ENCODE measurements at regions not wholly inside any gene's neighbourhood (a gene's known extent, or its start where the extent isn't known, plus 50 kb on each side); places are given as distances from the start of the nearest gene placed in this dataset.
"Not testable (repeated sequence)": the region's sequence is repeated elsewhere in the genome, so short reads cannot be mapped to it uniquely, and the experiment has no call there.

DNA sequence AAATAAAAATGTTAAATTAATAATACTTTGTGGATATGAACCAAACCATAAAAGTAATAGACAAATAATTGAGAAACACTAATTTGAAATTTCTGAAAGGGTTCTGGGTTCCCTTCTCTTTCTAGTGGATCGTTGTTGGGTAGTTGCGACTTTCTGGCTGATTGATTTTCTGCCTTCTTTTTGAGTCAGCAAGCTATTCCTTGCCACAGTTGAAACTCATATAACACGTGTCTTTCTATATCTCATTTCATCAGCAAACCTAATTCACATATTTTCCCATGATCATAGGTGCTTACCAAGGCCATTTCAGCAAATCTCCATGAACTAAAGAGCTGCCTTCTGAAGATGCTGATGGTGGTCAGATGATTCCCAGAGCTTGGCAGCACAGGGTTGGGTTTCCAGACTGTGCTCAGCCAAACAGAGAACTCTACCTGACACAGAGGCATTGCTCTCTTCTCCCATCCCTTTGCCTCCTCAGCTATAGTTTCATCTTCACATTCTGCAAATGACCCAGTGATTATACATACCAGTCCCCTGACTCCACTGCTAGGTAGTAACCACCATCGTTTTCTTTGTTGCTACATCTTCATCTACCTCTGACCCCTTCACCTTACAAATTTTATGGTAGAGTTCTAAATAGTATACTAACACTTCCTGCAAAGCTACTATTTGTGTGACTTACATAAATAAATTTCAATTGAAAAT, 383.9 kb upstream of the DPH6 start:
- DNase-seq = no peak

DNA sequence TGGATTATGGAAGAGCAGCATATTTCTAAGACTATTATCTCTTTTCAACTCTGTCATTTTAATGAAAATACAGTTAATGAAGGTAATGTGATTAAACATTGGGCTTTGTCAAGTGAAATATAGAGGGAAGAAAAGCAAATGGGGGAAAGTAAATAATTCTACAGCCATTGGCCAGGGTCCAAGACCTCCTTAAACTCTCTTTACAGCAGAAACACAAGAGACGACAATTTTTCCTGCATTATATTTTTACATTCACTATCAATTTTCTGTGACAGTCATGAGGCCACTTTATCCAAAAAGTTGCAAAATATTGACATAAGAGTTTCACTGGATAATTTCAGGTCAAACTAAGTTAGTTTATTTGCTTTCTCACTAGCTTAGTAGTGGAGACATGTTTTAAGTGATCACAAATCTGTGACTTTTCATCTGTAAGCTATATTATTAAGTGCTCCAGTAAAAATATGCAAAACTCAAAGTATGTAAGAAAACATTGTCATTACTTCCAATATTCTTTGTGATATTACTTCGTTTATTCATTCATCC, 385.9 kb upstream of the DPH6 start:
- no peak for DNase-seq

DNA sequence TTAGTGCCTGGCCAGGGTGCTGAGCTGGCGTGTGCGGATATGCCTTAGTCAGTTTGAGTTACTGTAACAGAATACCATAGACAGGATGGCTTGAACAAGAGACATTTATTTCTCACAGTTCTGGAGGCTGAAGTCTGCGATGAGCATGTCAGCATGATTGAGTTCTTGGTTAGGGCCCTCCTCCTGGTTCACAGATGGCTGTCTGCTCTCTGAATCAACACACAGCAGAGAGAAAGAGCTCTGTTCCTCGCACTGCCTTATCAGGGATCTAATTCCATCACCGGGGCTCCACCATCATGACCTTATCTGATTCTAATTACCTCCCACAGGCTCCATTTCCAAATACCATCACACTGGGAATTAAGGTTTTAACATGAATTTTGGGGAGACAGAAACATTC, 386.6 kb upstream of the DPH6 start:
- no peak for DNase-seq

DNA sequence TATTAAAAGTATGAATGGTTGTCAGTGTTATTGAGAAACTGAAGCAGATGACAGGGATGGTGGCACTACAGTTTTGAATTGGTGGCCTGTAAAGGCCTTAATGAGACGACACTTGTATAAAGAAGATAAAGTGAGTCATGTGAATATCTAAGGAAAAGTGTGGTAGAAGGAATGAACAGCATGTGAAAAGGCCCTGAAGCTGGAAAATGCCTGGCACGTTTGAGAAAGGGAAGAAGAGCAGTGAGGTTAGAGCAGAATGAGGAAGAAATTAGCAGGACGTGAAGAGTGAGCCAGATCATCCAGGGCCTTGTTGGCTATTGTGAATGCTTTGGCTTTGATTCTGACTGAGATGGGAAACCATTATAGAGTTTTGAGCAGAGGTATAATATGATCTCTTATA, 387.6 kb upstream of the DPH6 start:
- no peak for DNase-seq

DNA sequence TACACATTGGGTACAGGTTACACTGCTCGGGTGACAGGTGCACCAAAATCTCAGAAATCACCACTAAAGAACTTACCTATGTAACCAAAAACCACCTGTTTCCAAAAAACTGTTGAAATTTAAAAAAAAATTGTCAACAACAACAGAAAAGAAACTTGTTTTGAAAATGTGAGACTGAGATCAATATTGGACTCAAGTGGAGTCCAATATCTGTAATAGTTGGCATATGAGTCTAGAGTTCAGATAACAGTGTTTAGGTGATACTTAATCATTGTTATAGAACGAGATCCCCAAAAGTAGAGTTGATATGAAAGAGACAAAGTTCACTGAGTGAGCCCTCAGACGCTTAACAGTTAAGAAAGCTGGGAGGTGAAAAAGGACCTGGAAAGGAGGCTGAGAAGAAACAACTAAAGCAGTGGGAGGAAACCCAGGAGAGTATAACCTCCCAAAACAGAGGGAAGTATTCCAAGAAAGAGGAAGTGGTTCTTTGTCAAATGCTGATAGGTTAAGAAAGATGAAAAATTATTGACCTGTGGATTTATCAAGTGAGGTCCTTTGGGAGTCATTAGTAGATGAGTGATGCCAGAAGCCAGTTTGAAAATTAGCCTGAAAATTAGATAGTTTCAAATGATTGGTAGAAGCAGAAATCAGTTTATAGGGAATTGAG, 388.6 kb upstream of the DPH6 start:
- DNase-seq = no peak

DNA sequence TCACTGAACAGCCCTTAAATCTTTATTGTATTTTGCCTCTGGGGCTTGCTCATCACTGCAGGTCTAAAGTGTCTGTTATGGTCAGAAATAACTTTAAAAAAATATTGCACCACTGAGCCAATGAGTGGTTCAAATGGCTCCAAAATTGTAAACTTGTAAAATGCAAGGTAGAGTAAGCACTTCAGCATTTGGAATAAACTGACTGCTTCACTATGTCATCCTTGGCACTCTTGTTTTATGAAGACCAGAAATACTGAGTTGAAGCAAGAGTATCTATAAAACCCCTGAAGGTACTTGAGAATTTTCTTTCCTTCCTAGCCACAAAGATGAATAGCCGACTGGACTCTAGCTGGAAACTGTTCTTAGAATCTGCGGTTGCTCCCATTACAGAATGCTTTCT, 390.3 kb upstream of the DPH6 start:
- no peak for DNase-seq

DNA sequence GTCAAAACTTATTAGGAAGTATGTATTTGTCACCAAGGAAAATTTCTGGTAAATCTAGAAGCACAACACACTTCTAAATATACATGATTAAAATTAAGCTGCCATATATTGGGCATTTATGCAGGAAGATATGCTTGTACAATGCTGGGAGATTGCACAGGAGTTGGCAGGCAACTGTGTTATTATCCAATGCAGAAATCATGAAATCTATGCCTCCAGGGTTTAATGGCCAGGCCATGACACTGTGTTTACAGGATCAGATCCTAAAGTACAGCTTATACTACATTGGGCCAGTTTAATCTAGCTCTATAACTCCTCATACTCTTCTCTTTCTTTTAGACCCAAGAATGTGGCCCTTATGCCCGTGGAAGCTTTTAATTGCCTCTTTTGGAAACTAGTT, 391.4 kb upstream of the DPH6 start:
- no peak for DNase-seq

DNA sequence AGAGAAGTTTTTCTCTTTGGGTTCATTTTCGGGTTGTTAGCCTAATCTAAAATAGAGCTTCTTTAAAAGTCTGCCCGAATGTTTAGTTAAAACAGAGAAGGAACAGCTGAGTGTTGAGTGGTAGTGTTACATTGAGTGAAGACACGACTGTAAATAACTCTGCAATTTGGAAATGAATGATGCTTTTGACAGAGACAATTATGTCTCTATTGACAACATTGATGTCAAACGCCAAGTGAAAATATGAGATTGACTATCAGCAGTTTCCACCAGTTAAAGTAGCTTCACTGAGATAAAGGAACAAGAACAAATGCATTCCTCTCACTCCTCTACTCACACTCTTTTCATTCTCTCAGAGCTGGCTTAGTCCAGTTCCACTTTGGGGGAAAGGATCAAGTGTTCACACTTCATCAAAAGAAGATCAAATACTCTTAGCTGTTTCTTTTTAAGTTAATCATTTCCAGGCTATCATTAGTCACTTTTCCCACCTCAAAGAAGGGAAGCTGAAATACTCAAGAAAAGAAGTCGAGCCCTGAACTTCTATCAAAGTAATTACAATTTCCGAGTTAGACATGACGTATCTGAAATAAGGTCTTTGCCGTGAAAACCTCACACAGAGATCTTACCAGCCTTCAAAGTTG, 399.1 kb upstream of the DPH6 start:
- DNase-seq = no peak

DNA sequence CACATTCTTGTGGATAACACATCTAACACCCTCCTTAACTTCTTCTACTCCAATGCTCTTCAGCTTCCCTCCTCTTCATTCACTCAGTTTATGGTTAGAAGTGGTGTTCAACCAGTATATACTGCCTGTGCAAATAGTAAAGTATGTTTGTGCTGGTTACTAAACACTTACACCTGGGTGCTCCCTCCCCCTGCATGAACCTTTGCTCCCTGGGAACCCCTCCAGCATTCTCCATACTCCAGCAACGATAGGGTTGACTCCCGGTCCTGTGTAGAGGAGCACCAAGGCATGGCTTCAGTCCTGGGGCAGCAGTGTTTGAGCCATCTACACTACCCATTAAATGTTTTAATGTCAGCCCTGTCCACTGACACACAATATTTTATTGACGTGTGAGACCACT, 407.5 kb upstream of the DPH6 start:
- DNase-seq = no peak

DNA sequence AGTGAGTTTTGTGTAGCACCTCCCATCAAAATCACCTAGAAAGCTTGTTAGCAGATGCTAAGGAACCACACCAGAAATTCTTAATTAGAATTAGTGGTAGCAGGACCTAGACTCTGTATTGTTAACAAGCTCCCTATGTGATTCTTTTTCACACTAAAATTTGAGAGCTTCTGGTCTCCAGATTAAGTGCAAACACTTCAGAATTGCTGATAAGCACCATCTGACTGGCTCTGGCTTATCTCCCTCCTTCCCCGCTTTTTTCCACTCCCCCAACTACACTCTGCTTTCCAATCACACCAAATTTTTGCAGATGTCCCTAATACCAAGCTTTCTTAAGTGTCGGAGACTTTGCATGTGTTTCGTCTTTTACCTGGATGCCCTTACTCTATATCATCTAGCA, 410.1 kb upstream of the DPH6 start:
- DNase-seq = no peak

DNA sequence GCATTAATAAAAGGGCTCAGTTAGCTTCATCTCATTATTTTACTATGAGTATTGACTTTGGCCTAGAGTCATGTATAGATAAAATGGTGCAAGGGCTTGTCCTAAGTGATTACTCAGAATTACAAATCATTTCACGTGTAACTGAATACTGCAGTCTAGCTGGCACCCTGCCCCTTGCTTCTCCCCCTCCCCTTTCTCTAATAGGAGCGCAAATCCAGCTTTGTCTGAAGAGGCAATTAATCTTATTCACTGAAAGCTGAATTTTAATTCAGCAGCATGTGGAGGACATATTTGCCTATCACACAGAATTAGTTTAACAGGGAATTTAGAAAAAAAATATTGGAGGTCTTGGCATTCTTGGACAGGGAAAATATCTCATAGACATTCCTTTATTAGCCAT, 412.1 kb upstream of the DPH6 start:
- no peak for DNase-seq

DNA sequence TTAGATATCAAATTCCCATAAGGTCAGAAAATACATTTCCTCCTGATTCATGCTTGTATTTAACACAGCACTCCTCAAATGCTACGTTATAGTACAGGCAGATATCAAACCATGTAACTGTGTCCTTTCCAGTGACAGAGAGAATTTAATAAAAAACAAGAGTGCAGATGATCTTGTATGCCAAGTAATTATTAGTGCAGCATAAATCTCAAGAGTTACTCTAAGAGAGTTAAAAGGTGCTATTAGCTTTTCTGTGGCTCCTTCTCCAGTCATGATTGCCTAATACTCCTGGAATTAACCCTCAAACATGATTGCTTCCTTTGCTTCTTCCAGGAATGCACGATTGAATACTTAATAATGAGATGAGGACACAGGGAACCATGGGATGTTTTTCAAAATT, 413.0 kb upstream of the DPH6 start:
- no peak for DNase-seq

DNA sequence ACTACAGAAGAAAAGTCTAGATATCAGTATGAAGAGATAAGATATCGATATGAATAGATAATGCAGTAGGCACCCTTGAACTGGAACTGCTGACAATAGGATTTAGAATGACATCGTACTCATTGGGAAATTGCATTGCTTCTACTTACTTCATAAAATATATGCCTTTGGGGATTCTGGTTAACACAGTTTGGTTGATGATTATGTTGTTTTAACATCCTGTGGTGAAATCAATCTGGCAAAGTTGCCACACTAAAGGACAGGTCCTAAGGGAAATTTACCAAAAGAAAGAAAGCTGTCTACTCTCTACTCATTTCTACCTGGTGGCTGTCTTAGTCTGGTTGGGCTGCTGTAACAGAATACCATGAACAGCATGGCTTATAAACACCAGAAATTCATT, 417.4 kb upstream of the DPH6 start:
- no peak for DNase-seq

DNA sequence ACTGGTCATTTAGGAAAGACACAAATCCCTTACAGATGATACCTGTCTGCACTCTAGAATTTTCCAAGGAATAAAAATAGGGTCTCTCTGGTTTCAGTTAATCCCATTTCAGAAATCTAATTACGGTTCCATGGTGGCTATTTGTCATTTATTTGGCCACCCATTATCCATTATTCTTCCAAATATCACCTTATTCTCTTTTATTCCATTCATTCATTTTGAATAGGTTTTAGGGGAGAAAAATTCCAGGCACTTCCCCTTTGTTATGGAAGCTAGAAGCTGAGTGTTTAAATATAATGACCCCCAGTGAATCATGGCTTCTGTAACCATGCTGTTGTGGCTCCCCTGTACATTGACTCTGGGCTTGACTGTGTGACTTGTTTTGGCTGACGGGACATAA, 420.8 kb upstream of the DPH6 start:
- no peak for DNase-seq

DNA sequence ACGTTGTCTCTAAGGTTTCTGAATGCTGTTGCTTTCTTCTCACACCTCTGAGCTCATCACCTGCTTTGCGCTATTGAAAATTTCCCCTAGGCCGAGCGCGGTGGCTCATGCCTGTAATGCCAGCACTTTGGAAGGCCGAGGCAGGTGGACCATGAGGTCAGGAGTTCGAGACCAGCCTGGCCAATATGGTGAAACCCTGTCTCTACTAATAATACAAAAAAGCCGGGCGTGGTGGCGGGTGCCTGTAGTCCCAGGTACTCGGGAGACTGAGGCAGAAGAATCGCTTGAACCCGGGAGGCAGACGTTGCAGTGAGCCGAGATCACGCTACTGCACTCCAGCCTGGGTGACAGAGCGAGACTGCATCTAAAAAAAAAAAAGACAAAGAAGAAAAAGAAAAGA, 422.0 kb upstream of the DPH6 start:
- DNase-seq = not testable (repeated sequence)

DNA sequence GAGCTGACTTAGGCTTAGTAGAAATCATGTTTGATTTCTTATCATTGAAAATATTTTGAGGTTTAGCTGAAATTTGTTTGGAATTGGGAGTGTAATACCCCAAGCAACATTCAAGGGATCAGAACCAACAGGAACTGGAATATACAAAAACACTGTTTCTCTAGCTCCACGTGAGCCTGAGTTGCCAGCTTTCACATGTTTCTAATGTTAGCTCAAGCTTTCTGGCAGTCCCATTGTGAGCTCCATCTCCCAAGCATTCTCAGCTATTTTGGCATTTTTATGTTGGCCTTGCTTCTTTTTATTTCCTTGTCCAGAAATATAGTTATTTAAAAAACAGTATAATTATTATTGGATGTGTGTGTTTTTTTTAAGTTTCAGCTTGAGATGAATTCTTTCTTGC, 427.1 kb upstream of the DPH6 start:
- DNase-seq = no peak

DNA sequence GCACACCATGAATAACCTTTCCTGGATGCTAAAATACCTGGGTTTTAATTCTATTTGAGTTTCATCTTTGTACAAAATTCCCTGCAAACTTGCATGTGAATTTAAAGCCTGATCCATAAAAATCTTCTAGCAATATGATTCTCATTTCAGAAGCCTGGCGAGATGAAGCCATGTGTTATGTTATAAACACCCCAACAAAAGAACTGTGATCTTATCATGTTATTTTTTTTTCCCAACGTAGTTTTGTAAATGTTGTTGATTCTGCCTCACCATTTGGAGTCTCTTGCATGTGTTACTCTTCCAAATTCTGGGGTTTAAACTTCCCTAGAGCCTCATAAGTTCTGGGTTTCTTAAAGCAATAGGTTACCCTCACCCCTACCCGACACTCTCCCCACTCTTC, 428.1 kb upstream of the DPH6 start:
- DNase-seq = no peak

DNA sequence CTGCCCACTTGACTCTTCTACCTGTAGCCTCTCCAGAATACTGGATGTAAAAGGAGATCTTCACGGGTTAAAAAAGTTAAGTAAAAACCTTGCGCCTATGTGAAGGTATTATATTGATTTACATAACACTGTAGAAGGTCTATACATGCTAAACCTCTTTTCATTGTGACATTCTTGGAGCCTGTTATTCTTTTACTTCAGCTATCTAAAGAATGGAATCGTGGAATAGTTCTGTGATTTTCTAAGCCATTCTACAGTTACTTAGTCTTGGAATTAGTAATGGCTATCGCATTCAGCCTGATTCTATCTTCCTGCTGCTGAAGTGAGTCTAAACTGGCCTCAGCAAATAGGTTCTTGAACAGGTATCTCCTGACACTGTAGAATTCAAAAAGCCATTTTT, 430.0 kb upstream of the DPH6 start:
- DNase-seq = no peak

DNA sequence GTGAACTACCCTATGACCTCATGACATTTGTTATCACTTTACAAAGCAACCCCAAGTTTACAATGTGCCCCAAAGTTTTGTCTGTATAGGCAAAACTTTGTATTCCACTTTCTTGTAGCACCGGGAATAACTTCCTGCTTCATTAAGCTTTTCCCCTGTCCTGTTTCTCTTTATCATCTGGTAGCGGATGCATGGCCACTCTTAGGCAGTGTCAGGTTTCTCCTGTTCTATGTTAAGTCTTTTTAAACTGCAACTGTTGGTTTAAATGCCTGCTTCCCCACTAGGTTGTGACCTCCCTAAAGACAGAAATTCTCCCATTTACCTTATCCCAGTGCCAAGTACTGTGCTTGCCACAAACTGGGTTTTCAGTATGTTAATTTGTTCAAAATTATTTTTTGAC, 433.6 kb upstream of the DPH6 start:
- DNase-seq = no peak

DNA sequence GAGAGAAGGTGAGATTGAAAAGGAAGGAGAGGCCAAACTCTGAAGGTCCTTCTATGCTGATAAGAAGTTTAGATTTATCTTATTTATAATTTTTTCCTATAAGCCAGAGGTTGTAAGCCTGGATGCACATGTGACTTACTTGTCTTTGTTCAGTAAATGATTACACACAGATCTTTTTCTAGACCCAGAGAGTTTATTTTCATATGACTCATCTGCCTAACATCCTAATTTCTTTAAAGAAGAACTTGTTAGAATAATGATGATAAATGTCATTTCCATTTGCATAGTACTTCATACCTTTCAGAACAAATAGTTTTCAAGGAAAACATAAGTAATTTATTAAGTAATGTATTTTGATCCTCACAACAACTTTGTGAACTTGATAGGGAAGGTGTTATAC, 434.8 kb upstream of the DPH6 start:
- no peak for DNase-seq

DNA sequence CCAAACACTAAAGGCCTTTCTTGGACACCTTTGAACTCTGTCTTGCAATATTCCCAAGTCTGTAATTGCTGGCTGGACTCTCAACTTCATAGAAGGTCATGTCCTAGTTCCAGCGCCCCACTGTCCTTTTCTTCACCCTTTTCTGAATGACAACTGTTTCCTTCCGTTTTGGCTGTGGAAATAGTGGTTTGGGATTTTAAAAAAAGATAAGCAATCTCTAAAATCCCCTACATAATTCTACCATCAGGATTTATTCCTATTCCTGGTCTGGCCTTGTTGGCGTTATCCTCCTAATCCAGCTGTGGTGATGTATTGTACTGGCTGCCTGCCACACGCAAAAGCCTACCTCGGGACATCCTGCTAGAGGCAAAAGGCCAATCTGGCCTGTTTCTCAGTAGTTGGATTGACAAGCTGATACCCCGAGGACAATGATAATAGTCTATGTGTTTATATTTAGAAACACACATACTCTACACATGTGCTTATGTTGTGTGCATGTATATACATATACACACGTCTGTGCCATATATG, 440.3 kb upstream of the DPH6 start:
- peak; percentile 50 for DNase-seq

DNA sequence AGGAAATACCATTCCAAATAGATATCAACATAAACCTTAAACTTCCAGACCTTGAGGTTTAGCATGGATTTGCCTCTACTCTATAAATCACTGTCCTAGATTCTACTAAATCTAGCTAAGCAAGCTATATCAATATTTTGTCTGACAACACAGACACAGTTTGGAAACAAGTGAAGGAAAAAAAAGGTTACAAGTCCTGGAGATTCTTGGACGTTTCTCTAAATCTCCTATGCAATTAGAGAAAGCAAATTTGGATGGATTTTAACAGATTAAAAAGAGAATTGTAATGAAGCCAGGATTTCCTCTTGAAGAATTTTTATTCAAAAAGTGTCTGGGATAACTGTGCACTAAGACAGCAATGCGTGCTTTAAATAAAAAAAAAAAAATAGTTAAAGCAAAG, 441.1 kb upstream of the DPH6 start:
- DNase-seq = no peak

DNA sequence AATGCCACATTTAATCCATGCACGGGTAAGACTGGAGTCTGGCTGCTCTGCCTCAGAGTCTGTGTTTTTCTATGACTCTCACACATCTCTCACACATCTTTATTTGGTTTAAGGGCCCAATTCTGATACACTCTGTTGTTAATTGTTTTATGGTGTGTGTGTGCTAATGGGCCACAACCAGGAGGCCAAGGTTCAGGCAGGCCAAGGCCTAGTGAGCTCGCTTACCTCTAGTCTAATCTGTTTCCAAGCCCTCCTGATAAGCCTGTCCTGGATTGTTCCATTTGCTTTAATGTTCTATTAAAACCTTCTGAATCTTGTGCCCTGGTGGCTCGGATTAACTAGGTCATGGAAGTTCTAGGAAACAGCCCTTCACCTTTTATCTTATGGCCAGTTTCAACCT, 445.4 kb upstream of the DPH6 start:
- no peak for DNase-seq
